Neuronal stem cell (in vitro differentiated cells): ENCODE measurements at regions not wholly inside any gene's neighbourhood (a gene's known extent, or its start where the extent isn't known, plus 50 kb on each side); places are given as distances from the start of the nearest gene placed in this dataset.

Experiments
- DNase-seq: peaks from one replicate; pipeline ENCODE4 v3.0.0-alpha.2; 2013; ENCODE audit warnings: low spot score
- H2AFZ ChIP-seq: one replicate; pipeline ENCODE4 v1.6.1; 2013; ENCODE audit warnings: mild to moderate bottlenecking, low read length, inconsistent platforms
- H2AK5ac ChIP-seq: 2 replicates; pipeline ENCODE4 v1.6.1; 2013; ENCODE audit warnings: low read depth, mild to moderate bottlenecking, inconsistent platforms, low read length, moderate library complexity, mixed read lengths
- H2BK120ac ChIP-seq: 2 replicates; pipeline ENCODE4 v1.6.1; 2013; ENCODE audit warnings: low read depth, mild to moderate bottlenecking, inconsistent platforms, low read length, moderate library complexity, mixed read lengths
- H2BK12ac ChIP-seq: one replicate; pipeline ENCODE4 v1.6.1; 2013; ENCODE audit warnings: low read length, inconsistent platforms
- H2BK15ac ChIP-seq: 2 replicates; pipeline ENCODE4 v1.6.1; 2013; ENCODE audit warnings: mild to moderate bottlenecking, low read length, inconsistent platforms, mixed read lengths
- H2BK5ac ChIP-seq: one replicate; pipeline ENCODE4 v1.6.1; 2013; ENCODE audit warnings: inconsistent platforms, mild to moderate bottlenecking, low read length, moderate library complexity
- H3K14ac ChIP-seq: one replicate; pipeline ENCODE4 v1.6.1; 2013; ENCODE audit warnings: low read length, inconsistent platforms
- H3K18ac ChIP-seq: 2 replicates; pipeline ENCODE4 v1.6.1; 2013; ENCODE audit warnings: low read length, inconsistent platforms
- H3K23ac ChIP-seq: 2 replicates; pipeline ENCODE4 v1.6.1; 2013; ENCODE audit warnings: low read depth, mild to moderate bottlenecking, mixed read lengths, low read length, inconsistent platforms; ENCODE audit not compliant: poor library complexity
- H3K27ac ChIP-seq: replicated peaks from 3 replicates; pipeline ENCODE4 v1.5.1; 2013; ENCODE audit warnings: low read length, inconsistent platforms
- H3K27me3 ChIP-seq, 3 experiments: 2 replicates each; pipeline ENCODE4 v1.6.1; 2013; ENCODE audit warnings: low read length in 3 of 3, mild to moderate bottlenecking in 2 of 3, inconsistent platforms in 1 of 3, low read depth in 1 of 3, mixed read lengths in 1 of 3, moderate library complexity in 1 of 3; ENCODE audit not compliant: control insufficient read depth in 3 of 3, insufficient read depth in 3 of 3
- H3K36me3 ChIP-seq, 2 donors: replicated peaks in 1 of 2; 2 replicates each; pipeline ENCODE4 v1.6.1; 2013; ENCODE audit warnings: low read length in 2 of 2; ENCODE audit not compliant: control insufficient read depth in 2 of 2, insufficient read depth in 2 of 2
- H3K4ac ChIP-seq: 2 replicates; pipeline ENCODE4 v1.6.1; 2013; ENCODE audit warnings: inconsistent platforms, mild to moderate bottlenecking, low read length, moderate library complexity
- H3K4me1 ChIP-seq, 2 donors: 1 replicate in 1 of 2; 2 replicates in 1 of 2; pipeline ENCODE4 v1.6.1; 2013; ENCODE audit warnings: low read length in 2 of 2, low read depth in 1 of 2; ENCODE audit not compliant: control insufficient read depth in 2 of 2, insufficient read depth in 1 of 2
- H3K4me2 ChIP-seq: one replicate; pipeline ENCODE4 v1.6.1; 2013; ENCODE audit warnings: mild to moderate bottlenecking, low read length, inconsistent platforms; ENCODE audit not compliant: insufficient read depth, poor library complexity, severe bottlenecking
- H3K4me3 ChIP-seq, 2 donors: 2 replicates each; pipeline ENCODE4 v1.5.1; 2013; ENCODE audit warnings: low read length in 2 of 2, mild to moderate bottlenecking in 2 of 2, inconsistent platforms in 1 of 2, moderate library complexity in 1 of 2
- H3K79me1 ChIP-seq: one replicate; pipeline ENCODE4 v1.6.1; 2013; ENCODE audit warnings: low read depth, mild to moderate bottlenecking, inconsistent platforms, low read length, moderate library complexity
- H3K9ac ChIP-seq: one replicate; pipeline ENCODE4 v1.6.1; 2013; ENCODE audit warnings: mild to moderate bottlenecking, low read depth, low read length, inconsistent platforms; ENCODE audit not compliant: poor library complexity
- H3K9me3 ChIP-seq, 2 donors: replicated peaks in 1 of 2; 2 replicates each; pipeline versions ENCODE3 to v1.6.1; 2013; ENCODE audit warnings: low read length in 2 of 2, mild to moderate bottlenecking in 2 of 2, inconsistent platforms in 1 of 2, low read depth in 1 of 2, mixed read lengths in 1 of 2, moderate library complexity in 1 of 2; ENCODE audit not compliant: control insufficient read depth in 2 of 2, insufficient read depth in 1 of 2
- H4K8ac ChIP-seq: one replicate; pipeline ENCODE4 v1.6.1; 2013; ENCODE audit warnings: low read depth, mild to moderate bottlenecking, inconsistent platforms, low read length, moderate library complexity
- H4K91ac ChIP-seq: one replicate; pipeline ENCODE4 v1.6.1; 2013; ENCODE audit warnings: low read length, low read depth, mild to moderate bottlenecking, inconsistent platforms; ENCODE audit not compliant: poor library complexity

DNA sequence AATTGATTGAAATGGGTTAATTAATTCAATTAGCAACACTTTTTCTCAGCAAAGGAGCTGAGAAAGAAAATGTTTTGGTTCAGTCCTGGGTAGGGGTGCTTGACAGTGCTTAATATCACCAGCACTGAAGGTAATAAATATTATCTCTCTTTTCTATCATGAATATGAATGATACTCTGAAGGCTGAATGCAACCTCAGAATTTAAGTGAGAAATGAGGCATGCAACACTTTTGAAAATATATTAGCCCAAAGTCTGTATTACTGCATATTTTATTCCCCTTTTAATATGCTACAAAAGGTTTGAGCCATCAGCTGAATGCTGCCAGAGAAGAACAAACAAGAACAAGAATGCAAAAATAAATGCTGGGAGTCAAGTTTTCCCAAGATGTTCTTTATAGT, 52.0 kb upstream of the SAMSN1 start:
- Histone ChIP-seq H3K36me3 (no peaks in the 10 kb centered on the region), H3K4me3 (no peak overlapping the region), H3K4ac (no peak overlapping the region), H3K4me1 (no peaks in the 10 kb centered on the region), H3K27ac (no peak overlapping the region), H4K91ac (no peak overlapping the region), H3K14ac (no peak overlapping the region), H3K27me3 (no peaks in the 10 kb centered on the region), H4K8ac (no peak overlapping the region), H2BK12ac (no peak overlapping the region), H2BK5ac (no peak overlapping the region), H2AFZ (no peak overlapping the region), H3K4me2 (no peak overlapping the region), H2AK5ac (no peak overlapping the region), H3K9me3 (no peaks in the 10 kb centered on the region), H3K79me1 (no peaks in the 10 kb centered on the region), H3K23ac (no peak overlapping the region), H3K18ac (no peak overlapping the region), H2BK120ac (no peak overlapping the region), H3K9ac (no peak overlapping the region), H2BK15ac (no peak overlapping the region)
- no peak for DNase-seq
